ENCODE measurements at regions not wholly inside any gene's neighbourhood (a gene's known extent, or its start where the extent isn't known, plus 50 kb on each side); places are given as distances from the start of the nearest gene placed in this dataset.
"Not testable (repeated sequence)": the region's sequence is repeated elsewhere in the genome, so short reads cannot be mapped to it uniquely, and the experiment has no call there.

DNA sequence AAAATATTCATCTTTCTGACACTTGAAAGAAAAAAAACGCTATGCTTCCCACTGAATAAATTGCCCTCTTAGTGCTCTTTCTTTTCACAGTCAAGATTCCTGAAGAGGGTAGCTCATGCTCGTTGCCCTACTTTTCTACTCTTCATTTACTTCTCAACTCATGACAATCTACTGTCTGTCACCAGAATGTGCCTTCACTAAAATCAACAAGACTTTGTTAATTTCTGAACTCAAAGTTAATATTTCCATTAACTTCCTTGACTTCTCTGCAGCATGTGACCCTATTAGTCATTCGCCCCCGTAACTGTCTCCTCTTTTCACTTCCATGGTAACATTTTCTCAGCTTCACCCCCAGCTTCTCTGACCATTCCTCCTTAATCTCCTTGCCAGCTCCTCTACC, 98.9 kb upstream of the MAPRE2 start:
- Mint-ChIP-seq H3K27ac (no peak overlapping the region), H3K27me3 (peaks cover 5% of the 10 kb centered on the region), H3K4me1 (peaks cover 1% of the 10 kb centered on the region), H3K9me3 (no peaks in the 10 kb centered on the region), H3K4me3 (no peak overlapping the region), H3K36me3 (no peaks in the 10 kb centered on the region)

DNA sequence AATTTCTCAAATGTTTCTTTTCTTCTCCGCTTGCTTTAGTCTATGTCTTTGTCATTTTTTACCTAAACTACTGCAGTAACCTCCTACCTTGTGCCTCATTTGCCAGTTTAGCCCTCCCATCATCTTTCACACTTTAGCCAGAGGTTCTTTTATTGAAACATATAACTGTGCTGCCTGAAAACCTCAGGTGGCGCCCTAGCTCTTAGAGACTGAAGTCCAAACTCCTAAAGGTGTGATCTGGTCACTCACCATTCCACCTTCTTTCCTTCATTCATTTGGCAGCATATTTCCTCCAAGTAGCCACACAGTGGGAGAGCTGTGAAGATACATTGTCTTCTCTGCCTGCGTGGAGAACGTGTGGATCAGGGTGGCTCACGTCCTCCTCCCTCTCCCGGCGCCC, 98.2 kb upstream of the MAPRE2 start:
- Mint-ChIP-seq H3K4me3 (no peak overlapping the region), H3K27me3 (peaks cover 3% of the 10 kb centered on the region), H3K4me1 (peaks cover 4% of the 10 kb centered on the region), H3K36me3 (no peaks in the 10 kb centered on the region), H3K27ac (no peak overlapping the region), H3K9me3 (no peaks in the 10 kb centered on the region)

DNA sequence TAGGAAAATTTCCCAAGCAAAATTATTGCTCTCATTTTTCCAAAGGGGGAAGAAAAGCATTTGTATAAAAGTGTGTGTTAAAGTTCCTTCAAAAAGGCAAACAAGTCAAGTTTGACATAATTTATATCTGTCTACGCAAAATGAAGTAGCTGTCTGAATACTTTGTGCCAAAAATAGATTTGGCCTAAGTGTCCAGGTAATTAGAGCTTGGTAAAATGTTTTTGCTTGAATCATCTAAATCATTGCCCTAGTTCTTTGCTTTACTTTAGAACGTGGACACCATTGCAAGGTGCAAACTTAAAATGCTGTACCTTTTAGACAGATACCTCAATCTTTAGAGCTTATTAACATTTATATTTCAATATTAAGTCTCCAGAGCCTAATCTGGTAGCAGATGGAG, 97.6 kb upstream of the MAPRE2 start:
- Mint-ChIP-seq H3K27me3 (peaks cover 3% of the 10 kb centered on the region), H3K4me1 (peaks cover 4% of the 10 kb centered on the region), H3K27ac (no peak overlapping the region), H3K36me3 (no peaks in the 10 kb centered on the region), H3K9me3 (no peaks in the 10 kb centered on the region), H3K4me3 (no peak overlapping the region)

DNA sequence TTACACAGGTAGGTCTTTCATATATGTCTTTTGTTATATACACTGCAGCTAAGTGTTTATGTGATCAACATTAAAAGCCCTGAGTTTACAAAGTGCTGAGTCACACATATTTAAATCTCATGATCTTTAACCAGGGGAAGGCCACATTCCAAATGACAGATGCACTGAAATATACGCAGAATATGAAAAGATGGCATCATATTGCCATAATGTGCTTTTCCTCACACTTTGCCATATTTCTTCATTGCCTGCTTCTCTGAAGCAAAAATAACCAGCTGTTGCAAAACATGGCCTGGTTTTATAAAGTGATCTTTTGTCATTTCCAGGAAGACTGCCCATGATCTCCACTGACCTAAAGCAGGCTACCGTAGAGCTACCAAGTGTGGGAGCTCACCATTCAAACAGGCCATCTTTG, 93.5 kb upstream of the MAPRE2 start:
- Mint-ChIP-seq H3K27me3 (peaks cover 3% of the 10 kb centered on the region), H3K9me3 (no peaks in the 10 kb centered on the region), H3K27ac (no peak overlapping the region), H3K36me3 (no peaks in the 10 kb centered on the region), H3K4me3 (no peak overlapping the region), H3K4me1 (peaks cover 4% of the 10 kb centered on the region)

DNA sequence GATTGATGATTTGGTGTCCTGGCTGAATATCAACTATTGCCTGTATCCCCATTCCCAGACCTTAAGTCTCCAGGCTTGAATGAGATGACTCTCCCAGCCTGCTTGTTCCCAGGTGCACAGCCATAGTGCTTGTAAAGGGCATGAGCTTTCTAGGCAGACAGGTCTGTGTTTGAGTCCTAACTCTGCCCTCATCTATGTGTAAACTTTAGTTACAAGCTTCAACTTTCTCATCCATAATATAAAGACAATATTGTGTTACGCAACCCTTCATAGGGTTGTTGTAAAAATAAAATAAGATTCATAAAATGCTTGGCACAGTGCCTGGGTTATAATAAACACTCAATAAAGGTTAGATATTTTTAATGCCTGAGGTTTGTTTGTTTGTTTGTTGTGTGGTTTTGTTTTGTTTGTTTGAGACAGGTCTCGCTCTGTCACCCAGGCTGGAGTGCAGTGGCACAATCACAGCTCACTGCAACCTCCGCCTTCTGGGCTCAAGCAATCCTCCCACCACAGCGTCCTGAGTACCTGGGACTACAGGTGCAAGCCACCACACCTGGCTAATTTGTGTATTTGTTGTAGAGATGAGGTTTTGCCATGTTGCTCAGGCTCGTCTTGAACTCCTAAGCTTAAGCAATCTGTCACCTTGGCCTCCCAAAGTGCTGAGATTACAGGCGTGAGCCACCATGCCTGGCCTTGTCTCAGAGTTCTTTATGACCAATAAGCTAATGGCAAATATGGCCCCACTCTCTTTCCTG, 89.4 kb upstream of the MAPRE2 start:
- Mint-ChIP-seq H3K27ac (no peak overlapping the region), H3K4me1 (peaks cover 4% of the 10 kb centered on the region), H3K4me3 (no peak overlapping the region), H3K9me3 (no peaks in the 10 kb centered on the region), H3K27me3 (peaks cover 5% of the 10 kb centered on the region), H3K36me3 (no peaks in the 10 kb centered on the region)

DNA sequence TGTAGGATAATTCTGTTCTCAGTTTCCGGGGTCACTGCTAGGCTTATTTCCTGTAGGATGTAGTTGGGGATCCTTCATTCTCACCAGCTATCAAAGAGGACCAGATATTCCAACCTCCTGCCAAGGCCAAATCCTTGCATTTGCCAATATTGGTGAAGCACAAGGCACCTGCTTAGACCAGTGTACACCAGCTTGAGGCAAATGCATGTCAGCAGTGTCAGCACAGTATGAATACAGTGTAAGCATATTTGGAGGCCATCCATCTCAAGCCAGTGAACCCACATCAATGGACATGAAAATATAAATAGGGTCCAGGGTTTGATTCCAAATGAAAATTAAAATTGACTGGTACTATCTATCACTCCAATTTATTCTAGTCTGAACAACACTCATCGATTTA, 88.0 kb upstream of the MAPRE2 start:
- Mint-ChIP-seq H3K27me3 (peaks cover 5% of the 10 kb centered on the region), H3K27ac (no peak overlapping the region), H3K4me1 (no peaks in the 10 kb centered on the region), H3K4me3 (no peak overlapping the region), H3K36me3 (no peaks in the 10 kb centered on the region), H3K9me3 (no peaks in the 10 kb centered on the region)

DNA sequence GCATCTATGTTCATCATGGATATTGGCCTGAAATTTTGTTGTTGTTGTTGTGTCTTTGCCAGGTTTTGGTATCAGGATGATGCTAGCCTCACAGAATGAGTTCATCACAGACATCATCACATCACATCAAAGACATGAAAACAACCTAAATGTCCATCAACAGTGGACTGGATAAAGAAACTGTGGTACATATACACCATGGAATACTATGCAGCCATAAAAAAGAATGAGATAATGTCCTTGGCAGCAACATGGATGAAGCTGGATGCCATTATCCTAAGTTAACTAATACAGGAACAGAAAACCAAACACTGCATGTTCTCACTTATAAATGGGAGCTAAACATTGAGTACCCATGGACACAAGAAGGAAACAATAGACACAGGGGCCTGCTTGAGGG, 85.7 kb upstream of the MAPRE2 start:
- not testable (repeated sequence) for H3K27ac Mint-ChIP-seq, H3K4me1 Mint-ChIP-seq, H3K4me3 Mint-ChIP-seq, H3K9me3 Mint-ChIP-seq, H3K36me3 Mint-ChIP-seq
- peaks cover 11% of the 10 kb centered on the region for H3K27me3 Mint-ChIP-seq

DNA sequence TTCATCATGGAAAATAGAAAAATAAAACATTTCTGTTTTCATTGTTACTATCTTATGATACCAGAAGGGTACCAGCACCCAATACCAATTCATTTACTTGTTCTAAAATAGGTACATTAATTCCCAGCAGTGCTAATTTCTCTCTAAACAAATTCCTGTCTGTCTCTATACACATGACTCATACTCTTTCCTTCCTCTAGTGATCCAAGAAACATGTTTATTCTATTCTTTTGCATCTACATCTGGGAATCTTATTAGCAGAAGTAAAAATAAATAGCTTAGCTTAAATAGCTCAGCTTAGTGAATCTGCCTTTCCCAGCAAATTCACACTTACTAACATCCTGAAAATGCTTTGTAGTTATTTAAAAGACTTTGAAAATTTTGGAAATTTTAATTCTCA, 84.5 kb upstream of the MAPRE2 start:
- H3K27me3 Mint-ChIP-seq = peaks cover 14% of the 10 kb centered on the region
- no peak overlapping the region for H3K4me3 Mint-ChIP-seq
- H3K27ac Mint-ChIP-seq = no peak overlapping the region
- H3K4me1 Mint-ChIP-seq = no peaks in the 10 kb centered on the region
- no peaks in the 10 kb centered on the region for H3K9me3 Mint-ChIP-seq
- H3K36me3 Mint-ChIP-seq = peaks cover 2% of the 10 kb centered on the region

DNA sequence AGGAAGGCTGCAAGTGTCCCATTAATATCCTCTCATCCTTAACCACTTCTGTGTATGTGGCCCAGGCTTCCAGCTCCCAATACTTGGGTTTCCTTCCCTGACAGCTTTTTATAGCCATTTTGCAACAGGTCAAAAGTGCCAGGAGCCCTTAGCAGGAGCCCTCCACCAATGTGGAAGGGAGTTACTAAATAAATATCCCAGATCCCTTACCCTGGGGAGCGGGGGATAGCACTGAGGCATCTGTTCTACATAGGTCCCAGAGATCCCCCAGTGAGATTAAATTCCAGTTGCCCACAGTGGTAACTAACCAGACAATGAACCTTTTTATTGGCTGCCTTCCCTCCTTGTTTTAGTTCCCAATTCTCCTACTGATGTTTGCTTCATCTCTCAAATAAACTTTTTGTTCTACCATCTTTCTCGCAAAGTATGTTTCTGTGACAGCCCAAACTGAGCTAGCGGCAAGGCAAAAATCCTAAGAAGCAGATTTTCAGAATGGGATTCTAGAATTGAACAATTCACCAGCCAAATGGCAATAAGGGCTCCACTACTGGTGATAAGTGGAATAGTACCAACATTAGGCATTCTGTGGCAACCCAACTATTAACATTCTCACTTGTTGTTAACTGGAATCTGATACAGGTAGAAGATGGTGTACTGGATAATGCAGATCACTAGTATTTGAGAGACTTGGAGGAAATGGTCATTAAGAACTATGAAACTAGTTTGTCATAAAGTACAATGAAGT, 83.9 kb upstream of the MAPRE2 start:
- Mint-ChIP-seq H3K4me1 (no peaks in the 10 kb centered on the region), H3K36me3 (peaks cover 2% of the 10 kb centered on the region), H3K27me3 (peaks cover 14% of the 10 kb centered on the region), H3K27ac (no peak overlapping the region), H3K4me3 (no peak overlapping the region), H3K9me3 (no peaks in the 10 kb centered on the region)

DNA sequence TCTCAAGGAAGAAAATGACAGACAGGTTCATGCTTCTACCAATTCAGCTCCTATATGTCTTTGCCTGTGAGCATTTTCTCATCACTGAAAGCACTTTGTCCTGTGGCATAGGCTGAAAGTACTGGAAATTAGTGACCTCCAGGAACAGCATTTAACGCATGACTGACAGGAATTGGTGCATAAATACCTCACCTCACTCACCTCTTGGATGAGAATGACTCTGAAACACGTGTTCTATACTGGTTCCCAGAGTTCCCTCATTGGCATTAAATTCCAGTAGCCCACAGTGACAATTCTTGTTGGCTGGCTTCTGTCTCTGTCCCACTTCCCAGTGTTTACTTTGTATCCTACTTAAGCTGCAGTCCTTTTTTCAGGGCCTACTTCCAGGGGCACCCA, 83.4 kb upstream of the MAPRE2 start:
- no peaks in the 10 kb centered on the region for H3K4me1 Mint-ChIP-seq
- no peak overlapping the region for H3K4me3 Mint-ChIP-seq
- H3K36me3 Mint-ChIP-seq = peaks cover 2% of the 10 kb centered on the region
- H3K9me3 Mint-ChIP-seq = no peaks in the 10 kb centered on the region
- peaks cover 13% of the 10 kb centered on the region for H3K27me3 Mint-ChIP-seq
- H3K27ac Mint-ChIP-seq = no peak overlapping the region

DNA sequence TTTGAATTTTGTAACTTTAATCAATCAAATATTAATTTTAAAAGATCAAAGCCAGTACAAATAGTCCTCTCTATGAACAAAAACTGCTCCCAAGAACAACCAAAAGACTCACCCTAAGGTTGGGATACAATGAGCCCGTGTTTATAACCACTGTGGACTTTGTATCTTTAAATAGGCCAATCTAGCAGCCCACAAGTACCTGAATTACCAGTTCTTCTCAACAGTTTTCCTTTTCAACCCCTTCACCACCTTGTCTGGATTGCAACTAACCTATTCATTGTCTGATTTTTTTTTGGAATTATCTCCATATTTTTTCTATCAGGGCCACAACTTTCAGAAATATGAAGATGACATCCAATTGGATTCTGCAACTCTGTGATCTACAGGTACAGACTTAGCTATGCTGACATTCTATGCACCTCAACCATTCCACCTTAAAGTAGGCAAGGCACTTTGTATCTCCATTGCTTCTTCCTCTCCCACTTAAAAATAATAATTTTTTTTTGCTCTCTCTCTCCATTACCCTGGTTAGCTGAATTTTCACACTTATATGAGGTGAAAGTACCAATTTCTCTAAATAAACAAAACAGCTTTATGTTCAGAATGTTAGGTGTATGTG, 81.9 kb upstream of the MAPRE2 start:
- Mint-ChIP-seq H3K9me3 (no peaks in the 10 kb centered on the region), H3K27ac (no peak overlapping the region), H3K27me3 (peaks cover 13% of the 10 kb centered on the region), H3K4me3 (no peak overlapping the region), H3K36me3 (peaks cover 2% of the 10 kb centered on the region), H3K4me1 (no peaks in the 10 kb centered on the region)

DNA sequence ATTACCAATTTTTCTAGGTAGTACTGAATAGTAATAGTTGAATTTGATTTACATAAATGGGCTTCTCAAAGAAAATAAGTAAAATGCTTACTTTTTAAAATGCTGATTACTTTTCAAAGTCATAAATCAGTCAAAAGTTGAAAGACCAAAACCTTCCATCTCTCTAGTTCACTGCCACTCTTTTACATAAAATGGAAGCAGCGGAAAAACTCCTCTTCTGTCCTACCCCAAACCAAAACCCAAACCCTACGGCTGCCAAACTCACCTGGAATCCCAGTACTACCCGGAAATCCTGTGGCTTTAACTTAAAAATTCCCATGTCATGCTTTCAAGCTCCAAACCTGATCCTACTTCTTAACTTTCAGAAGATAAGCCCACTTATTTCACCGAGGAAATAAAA, 81.2 kb upstream of the MAPRE2 start:
- Mint-ChIP-seq H3K9me3 (no peaks in the 10 kb centered on the region), H3K4me3 (no peak overlapping the region), H3K27ac (no peak overlapping the region), H3K36me3 (peaks cover 2% of the 10 kb centered on the region), H3K4me1 (no peaks in the 10 kb centered on the region), H3K27me3 (peaks cover 11% of the 10 kb centered on the region)

DNA sequence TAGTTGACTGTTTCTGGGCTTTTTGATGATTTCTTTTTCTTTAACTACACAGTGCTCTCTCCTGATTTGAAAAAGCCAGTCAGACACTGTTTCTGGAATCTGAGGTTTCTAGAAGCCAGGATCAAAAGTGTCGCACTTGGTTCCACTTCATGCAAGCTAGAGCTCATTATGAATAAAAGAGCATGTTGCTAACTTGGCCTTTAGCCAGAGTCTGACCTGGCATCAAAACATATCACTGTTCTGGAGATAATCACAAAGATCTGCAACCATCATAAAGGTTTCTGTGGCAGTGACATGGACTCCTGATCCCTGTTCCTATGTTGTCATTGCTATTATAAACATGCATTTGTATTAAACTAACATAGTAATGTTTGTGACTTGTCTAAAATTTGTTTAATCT, 76.1 kb upstream of the MAPRE2 start:
- H3K36me3 Mint-ChIP-seq = no peaks in the 10 kb centered on the region
- no peaks in the 10 kb centered on the region for H3K9me3 Mint-ChIP-seq
- no peaks in the 10 kb centered on the region for H3K4me1 Mint-ChIP-seq
- peaks cover 5% of the 10 kb centered on the region for H3K27me3 Mint-ChIP-seq
- H3K4me3 Mint-ChIP-seq = no peak overlapping the region
- H3K27ac Mint-ChIP-seq = no peak overlapping the region

DNA sequence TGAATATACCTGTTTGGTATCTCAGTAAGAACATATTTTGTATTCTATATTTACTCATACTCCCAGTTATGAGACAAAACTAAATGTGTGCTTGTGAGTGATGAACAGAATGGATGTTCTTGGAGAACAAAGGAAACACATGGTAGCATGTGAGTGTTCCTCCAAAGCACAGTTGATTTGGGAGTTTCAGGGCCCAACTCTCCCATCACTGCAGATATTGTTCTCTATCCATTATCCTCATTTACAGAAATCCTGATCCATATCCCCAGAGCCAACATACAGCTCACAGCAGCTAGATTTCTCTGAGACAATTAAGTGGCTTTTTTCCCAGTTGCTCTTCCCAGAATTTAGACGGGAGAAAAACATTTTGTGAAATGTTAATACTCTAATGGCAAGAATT, 75.6 kb upstream of the MAPRE2 start:
- no peaks in the 10 kb centered on the region for H3K4me1 Mint-ChIP-seq
- no peak overlapping the region for H3K27ac Mint-ChIP-seq
- no peaks in the 10 kb centered on the region for H3K9me3 Mint-ChIP-seq
- no peaks in the 10 kb centered on the region for H3K36me3 Mint-ChIP-seq
- H3K27me3 Mint-ChIP-seq = peaks cover 3% of the 10 kb centered on the region
- no peak overlapping the region for H3K4me3 Mint-ChIP-seq

DNA sequence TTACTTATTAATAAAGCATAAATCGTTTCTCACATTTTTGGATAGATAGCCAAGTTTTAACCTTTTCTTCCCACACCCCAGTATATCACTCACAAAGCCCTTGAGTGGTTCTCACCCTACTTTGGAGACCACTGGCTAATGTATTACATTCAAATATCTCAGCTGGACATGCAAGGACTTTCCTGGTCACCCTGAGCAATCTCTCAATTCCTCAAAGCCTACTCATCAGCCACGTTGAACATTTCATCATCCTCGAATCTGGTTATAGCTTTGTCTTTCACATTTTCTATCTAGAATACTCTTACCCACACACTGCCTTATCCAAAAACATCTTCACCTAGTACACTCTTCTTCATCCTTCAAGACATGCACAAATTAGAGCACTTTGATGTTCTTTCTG, 71.1 kb upstream of the MAPRE2 start:
- Mint-ChIP-seq H3K9me3 (no peaks in the 10 kb centered on the region), H3K27me3 (peaks cover 4% of the 10 kb centered on the region), H3K36me3 (no peaks in the 10 kb centered on the region), H3K27ac (no peak overlapping the region), H3K4me1 (no peaks in the 10 kb centered on the region), H3K4me3 (no peak overlapping the region)

DNA sequence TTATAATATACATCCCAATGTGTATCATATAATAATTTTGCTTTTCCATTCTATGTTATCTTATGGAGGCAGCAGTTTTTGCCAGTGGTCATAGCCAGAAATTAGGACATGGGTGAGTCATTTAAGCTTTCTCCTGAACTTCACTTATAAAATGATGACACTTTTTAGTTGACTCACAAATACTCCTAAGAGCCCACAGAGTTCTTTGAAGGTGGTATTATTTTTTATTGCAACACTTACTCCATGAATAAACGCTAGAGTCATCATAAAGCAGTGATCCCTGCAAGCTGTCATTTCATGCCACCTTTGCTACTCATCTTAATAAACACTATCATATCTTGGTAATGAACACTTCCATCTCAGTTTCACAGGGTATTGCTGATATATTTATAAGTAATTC, 69.9 kb upstream of the MAPRE2 start:
- Mint-ChIP-seq H3K9me3 (no peaks in the 10 kb centered on the region), H3K27ac (no peak overlapping the region), H3K4me1 (peaks cover 6% of the 10 kb centered on the region), H3K36me3 (no peaks in the 10 kb centered on the region), H3K4me3 (no peak overlapping the region), H3K27me3 (peaks cover 4% of the 10 kb centered on the region)

Measured in activated naive CD4-positive, alpha-beta T cell treated with anti-CD3 and anti-CD28 coated beads, Interleukin-2, amount 50 U/mL, for 24 hours (primary cell).